GM08714 (cell line): ENCODE measurements at regions not wholly inside any gene's neighbourhood (a gene's known extent, or its start where the extent isn't known, plus 50 kb on each side); places are given as distances from the start of the nearest gene placed in this dataset.

Experiments used
- H3K4me3 ChIP-seq: fragments of 200-500 bp; sonication (Bioruptor generic); 2 replicates; pipeline ENCODE4 v1.5.1; 2014; ENCODE audit warnings: mild to moderate bottlenecking, low read length, inconsistent platforms
- ZNF274 ChIP-seq: IDR thresholded peaks from 2 replicates; pipeline ENCODE4 v1.6.1; 2012; ENCODE audit warnings: mild to moderate bottlenecking, low read depth, low read length

DNA sequence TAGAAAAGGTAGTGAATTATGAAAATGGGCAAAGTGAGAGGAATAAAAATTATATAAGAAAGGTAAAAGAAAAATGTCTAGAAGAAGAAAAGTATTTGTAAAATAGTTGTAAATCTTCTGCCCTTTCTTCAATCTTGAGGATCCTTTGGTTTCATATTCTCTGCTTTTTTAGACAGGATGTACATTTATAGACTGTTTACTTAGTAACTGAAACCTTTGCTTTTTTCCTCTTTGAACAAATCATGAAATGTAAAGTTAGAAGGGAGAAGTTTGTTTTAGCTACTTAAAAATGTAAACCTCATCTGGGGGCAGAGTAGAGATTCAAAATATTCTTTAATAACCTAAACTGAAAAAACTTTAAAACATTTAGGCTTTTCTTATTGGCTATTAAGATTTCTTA is 150.4 kb upstream of the ITGA4 start:
- no peak for TF ChIP-seq ZNF274
- peak overlapping the region; percentile 72 for H3K4me3 ChIP-seq

- peak overlapping the region; percentile 72; the same call in 1 of the 2 replicates for H3K4me3 ChIP-seq
- no peak for TF ChIP-seq ZNF274
Measured at GRCh38 chr2:181307203-181307991, 149.8 kb upstream of the ITGA4 start.

DNA sequence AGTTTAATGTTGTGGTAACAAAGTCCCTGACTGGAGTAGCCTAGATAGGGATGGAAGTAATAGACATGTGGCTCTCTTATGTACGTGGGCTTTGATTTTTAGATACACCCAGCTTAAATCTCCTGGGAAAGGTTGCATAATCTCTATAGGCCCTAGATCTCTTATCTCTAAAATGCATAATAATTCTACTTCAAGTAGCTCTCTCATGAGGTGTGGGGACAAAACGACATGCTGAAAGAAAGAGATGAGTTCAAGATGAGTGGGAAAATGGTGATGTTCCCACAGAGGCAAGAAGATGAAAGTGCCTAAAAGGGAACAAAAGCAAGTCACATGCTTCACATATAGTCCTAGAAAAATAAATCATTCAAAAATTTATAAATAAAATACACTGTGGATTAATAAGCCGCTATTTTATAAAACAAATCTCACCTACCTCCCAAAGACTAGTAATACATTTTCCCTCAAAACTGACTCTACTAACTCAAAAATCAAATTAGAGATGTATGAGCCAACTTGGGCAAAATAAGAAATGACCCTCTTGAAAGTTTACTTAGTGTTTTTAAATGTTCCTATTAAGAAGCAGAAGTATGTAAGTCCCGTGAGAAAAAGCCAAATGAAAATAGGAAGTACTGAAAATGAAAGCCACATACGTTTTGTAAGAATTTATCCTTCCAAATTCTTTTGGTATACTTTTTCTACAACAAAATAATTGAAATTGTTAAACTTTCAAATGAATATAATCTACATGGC is 148.2 kb upstream of the ITGA4 start:
- TF ChIP-seq ZNF274: no peak
- no peak overlapping the region for H3K4me3 ChIP-seq

DNA sequence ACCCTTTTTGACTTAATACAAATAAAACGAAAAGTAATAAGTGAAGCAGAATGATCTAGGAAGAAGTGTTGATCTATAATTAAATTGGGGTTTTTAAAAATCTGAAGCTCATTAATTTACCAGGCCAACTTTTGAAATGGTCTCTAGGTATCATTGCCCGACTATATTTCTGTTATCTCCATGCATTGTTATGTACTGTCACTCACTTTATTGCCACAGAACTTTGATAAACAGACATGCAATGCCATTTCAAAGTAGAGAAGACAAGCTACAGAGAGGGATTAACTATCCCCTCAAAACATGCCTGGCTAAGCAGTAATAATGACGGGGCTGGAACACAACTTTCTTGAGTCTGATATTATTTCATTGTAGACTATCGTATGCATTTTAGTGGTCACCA is 147.6 kb upstream of the ITGA4 start:
- TF ChIP-seq ZNF274: no peak
- H3K4me3 ChIP-seq: no peak overlapping the region

DNA sequence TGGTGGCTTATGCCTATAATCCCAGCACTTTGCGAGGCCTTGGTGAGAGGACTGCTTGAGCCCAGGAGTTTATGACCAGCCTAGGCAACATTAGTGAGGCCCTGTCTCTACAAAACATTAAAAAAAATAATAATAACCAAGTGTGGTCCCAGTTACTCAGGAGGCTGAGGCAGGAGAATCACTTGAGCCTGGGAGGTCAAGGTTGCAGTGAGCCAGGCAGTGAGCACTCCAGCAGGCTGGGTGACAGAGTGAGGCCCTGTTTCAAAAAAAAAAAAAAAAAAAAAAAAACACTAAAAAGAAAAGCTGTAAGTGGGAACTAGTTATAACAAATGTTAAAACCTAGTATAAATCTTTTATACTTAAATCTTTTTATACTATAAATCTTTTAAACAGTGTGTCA is 146.2 kb upstream of the ITGA4 start:
- H3K4me3 ChIP-seq: no peak overlapping the region

GRCh38 chr2:181311837-181312236 is 145.3 kb upstream of the ITGA4 start:
- no peak for TF ChIP-seq ZNF274
- H3K4me3 ChIP-seq: no peak overlapping the region; the same call in 1 of the 2 replicates

More for the DNA sequence above, 146.2 kb upstream of the ITGA4 start:
- no peak for TF ChIP-seq ZNF274

- H3K4me3 ChIP-seq: no peak overlapping the region
- no peak for TF ChIP-seq ZNF274
Measured at GRCh38 chr2:181312515-181312927, 144.7 kb upstream of the ITGA4 start.

- TF ChIP-seq ZNF274: no peak
- no peak overlapping the region for H3K4me3 ChIP-seq
Measured at GRCh38 chr2:181313845-181314244, 143.3 kb upstream of the ITGA4 start.

DNA sequence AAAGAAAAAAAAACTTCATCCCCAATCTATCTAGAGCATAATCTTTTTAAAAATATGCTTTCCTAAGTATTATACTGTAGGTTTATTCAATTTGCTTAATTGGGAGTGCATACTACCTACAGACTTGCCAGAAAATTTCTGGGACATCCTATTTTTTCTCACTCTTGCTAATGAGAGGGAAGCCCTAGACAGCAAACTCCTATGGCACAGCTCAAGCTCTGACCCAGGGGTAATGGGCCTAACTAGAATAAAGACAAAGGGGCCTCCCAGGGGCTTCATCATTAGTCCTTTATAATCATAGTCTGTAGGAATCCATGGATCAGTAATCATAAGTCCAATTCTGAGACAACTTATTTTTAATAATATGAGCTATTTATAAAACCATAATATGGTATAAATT is 142.6 kb upstream of the ITGA4 start:
- no peak for TF ChIP-seq ZNF274
- no peak overlapping the region for H3K4me3 ChIP-seq

DNA sequence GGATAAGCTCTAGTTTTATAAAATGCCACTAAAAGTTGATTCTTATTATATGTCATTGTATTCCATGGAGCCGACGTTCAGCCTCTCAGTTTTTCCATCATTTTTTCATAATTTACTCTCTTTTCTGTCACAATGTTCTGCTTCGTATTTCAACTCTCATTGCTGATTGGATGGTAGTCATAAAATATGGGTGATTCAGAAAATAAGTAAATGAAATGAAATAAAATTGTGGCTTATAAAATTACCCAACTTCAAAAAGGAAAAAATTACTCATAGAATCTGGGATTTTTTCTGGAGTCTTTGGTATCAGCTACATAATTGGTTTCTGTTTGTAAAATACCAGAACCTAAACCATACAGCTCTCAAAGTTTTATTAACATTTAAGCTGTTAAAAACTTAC is 139.7 kb upstream of the ITGA4 start:
- no peak for TF ChIP-seq ZNF274
- no peak overlapping the region for H3K4me3 ChIP-seq

- no peak overlapping the region for H3K4me3 ChIP-seq
- no peak for TF ChIP-seq ZNF274
Measured at GRCh38 chr2:181318504-181319280, 138.5 kb upstream of the ITGA4 start.

- TF ChIP-seq ZNF274: no peak
- H3K4me3 ChIP-seq: no peak overlapping the region
Measured at GRCh38 chr2:181319286-181319685, 137.9 kb upstream of the ITGA4 start.

DNA sequence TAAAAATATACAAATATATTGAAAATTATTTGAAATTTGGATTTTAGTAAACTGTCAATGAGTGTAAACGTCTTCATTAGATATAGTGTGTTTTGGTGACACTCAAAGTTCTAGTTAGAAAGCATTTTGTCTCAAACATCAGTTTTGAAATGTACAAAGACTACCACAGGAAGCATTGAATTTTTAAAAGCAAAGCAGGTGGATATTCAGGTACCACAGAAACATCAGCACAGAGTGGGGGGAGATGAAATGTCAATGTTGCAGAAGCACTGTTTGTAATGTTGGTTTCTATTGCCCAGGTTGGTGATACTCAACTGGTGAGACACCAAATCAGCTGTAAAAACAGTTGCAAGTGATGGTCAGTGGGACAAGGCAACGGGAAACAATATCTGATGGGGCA is 136.5 kb upstream of the ITGA4 start:
- no peak overlapping the region for H3K4me3 ChIP-seq
- TF ChIP-seq ZNF274: no peak

DNA sequence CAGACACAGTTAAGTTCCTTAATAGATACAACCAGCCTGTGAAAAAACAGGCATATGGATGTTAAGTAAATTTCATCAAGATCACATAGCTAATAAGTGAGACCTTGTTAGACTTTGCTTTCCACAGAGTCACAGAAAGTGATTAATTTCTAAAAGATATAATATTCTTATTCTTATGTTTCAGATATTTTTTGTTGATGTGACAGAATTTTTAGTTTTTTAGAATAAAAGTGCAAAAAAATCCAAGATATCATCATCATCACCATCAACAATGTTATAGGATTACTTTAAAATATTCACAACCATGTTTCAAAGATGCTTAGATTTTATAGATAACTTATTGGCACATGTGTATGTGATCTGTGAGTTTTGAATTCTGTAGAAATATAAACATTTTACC is 132.3 kb upstream of the ITGA4 start:
- TF ChIP-seq ZNF274: no peak
- H3K4me3 ChIP-seq: no peak overlapping the region
